HL-60 (cell line): ENCODE measurements at regions not wholly inside any gene's neighbourhood (a gene's known extent, or its start where the extent isn't known, plus 50 kb on each side); places are given as distances from the start of the nearest gene placed in this dataset.

ENCODE experiments used
- DNase-seq, 2 experiments: peaks; one replicate each; pipeline ENCODE4 v3.0.0-alpha.2; 2010 to 2020; ENCODE audit warnings: low read depth in 1 of 2, low spot score in 1 of 2
- H3K27ac ChIP-seq: fragments of 250-450 bp; sonication (Bioruptor Pico); replicated peaks from 2 replicates; pipeline ENCODE4 v1.5.1; 2020; ENCODE audit warnings: mild to moderate bottlenecking, moderate library complexity
- H3K27me3 ChIP-seq: fragments of 250-450 bp; sonication (Bioruptor Pico); 2 replicates; pipeline ENCODE4 v1.5.1; 2021; ENCODE audit warnings: mild to moderate bottlenecking, moderate library complexity; ENCODE audit not compliant: insufficient read depth, poor library complexity, severe bottlenecking
- H3K4me3 ChIP-seq: replicated peaks from 2 replicates; pipeline ENCODE4 v1.5.1; 2011; ENCODE audit warnings: mild to moderate bottlenecking, control low read depth, low read length; ENCODE audit not compliant: insufficient read depth
- CTCF ChIP-seq: IDR thresholded peaks from one replicate; pipeline ENCODE4 v1.5.1; 2011; ENCODE audit warnings: low read length, control low read depth, inconsistent platforms; ENCODE audit not compliant: insufficient read depth
- GABPA ChIP-seq: IDR thresholded peaks from 2 replicates; pipeline ENCODE4 v1.6.1; 2012; ENCODE audit warnings: low read depth
- POLR2AphosphoS5 ChIP-seq: IDR thresholded peaks from 2 replicates; pipeline ENCODE4 v1.6.1; 2012; ENCODE audit warnings: low read depth
- REST ChIP-seq: IDR thresholded peaks from 2 replicates; pipeline ENCODE4 v1.6.1; 2012; ENCODE audit warnings: low read depth; ENCODE audit not compliant: insufficient replicate concordance
- SPI1 ChIP-seq: IDR thresholded peaks from 2 replicates; pipeline ENCODE4 v1.6.1; 2012; ENCODE audit warnings: low read depth, mild to moderate bottlenecking, borderline replicate concordance

DNA sequence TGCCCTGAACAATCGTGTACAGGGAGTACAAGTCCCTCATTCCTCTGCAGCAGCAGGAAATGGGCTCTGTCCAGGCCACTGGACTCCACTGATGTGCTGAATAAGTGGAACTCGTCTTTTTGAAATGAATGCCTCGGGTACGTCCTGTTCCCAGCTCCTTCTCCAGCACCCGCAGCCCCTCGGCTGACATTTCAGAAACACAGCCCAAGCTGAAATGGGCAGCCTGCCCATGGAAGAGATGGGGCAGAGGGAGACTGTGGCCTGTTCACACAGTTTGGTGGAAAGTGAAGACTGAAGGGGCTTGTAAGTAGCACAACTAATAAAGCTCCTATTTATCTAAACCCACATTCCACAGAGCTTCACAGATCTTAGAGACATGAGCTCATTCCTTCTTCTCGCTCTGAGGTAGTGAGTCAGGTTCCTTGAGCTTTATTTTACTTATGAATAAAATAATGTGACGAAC is 498.6 kb downstream of the TXNL1 start:
- Histone ChIP-seq H3K4me3 (no peak overlapping the region), H3K27ac (no peak overlapping the region), H3K27me3 (no peaks in the 10 kb centered on the region)
- TF ChIP-seq GABPA (no peak), POLR2AphosphoS5 (no peak), REST (no peak), SPI1 (no peak), CTCF (no peak)
- DNase-seq, result no peak

DNA sequence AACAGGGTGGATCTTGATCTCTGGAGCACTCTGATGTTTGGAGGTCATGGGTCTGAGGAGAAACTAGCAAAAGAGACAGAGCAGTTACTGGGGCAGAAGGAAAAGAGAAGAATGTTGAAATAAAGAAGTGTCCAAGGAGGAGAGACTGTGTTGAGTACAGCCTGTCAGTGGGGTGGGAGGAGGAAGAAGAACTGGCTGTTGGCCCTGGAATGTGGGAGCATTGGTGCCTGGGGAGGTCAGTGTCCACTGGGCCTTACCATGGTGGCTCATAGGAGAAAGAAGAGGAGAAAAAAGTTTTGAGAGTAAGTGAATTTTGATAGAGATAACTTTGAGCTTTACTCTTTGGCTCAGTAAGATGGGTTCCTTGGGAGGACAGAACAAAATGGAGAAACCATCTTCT is 499.0 kb downstream of the TXNL1 start:
- Histone ChIP-seq H3K27me3 (no peaks in the 10 kb centered on the region), H3K27ac (no peak overlapping the region), H3K4me3 (no peak overlapping the region)
- no peak for DNase-seq
- TF ChIP-seq SPI1 (no peak), GABPA (no peak), REST (no peak), POLR2AphosphoS5 (no peak), CTCF (no peak)

DNA sequence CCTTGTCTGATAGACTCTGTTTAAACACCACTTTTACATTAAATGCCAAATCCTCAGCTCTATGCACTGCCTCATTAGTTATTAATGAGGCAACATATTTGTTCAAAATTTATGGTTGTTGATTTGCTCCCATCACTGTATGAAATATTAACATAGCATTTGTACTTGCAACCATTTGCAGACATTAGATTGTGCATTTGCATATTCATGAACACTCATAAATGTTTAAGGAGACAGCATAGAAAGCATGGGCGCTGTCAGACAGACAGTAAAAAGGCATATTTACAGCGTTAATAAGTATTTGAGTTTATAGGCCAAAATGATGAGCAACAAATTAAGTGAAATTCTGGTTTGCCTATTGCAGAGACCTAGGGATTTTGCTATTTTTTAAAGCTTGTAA is 502.3 kb downstream of the TXNL1 start:
- Histone ChIP-seq H3K27ac (no peak overlapping the region), H3K27me3 (no peaks in the 10 kb centered on the region), H3K4me3 (no peak overlapping the region)
- DNase-seq, result no peak
- TF ChIP-seq POLR2AphosphoS5, result no peak
- no peak for TF ChIP-seq REST
- TF ChIP-seq GABPA, result no peak
- no peak for TF ChIP-seq CTCF
- no peak for TF ChIP-seq SPI1
